Thoracic aorta (tissue), 2 donors: ENCODE measurements at regions not wholly inside any gene's neighbourhood (a gene's known extent, or its start where the extent isn't known, plus 50 kb on each side); places are given as distances from the start of the nearest gene placed in this dataset.

Experiments used
- ATAC-seq: fragments of 150-250 bp; one replicate; pipeline ENCODE4 v1.8.0; 2017; ENCODE audit warnings: low read depth; ENCODE audit not compliant: insufficient number of reproducible peaks, low FRiP score
- DNase-seq: peaks from one replicate; pipeline ENCODE4 v3.0.0-alpha.2; 2020; ENCODE audit warnings: low spot score
- H3K27ac ChIP-seq, 2 donors: fragments of 200-600 bp; sonication (generic); 1 replicate in 1 of 2; 2 replicates in 1 of 2; pipeline ENCODE4 v1.5.1; 2016; ENCODE audit warnings: mild to moderate bottlenecking in 2 of 2, moderate library complexity in 2 of 2
- H3K27me3 ChIP-seq: fragments of 200-600 bp; sonication (generic); replicated peaks from 2 replicates; pipeline ENCODE4 v1.6.0; 2016; ENCODE audit warnings: mild to moderate bottlenecking; ENCODE audit not compliant: insufficient read depth
- H3K36me3 ChIP-seq: fragments of 200-600 bp; sonication (generic); one replicate; pipeline ENCODE4 v1.5.1; 2016
- H3K4me1 ChIP-seq, 2 donors: fragments of 200-600 bp; sonication (generic); 1 replicate in 1 of 2; 2 replicates in 1 of 2; pipeline versions ENCODE4 v1.5.1 to v1.6.0; 2016; ENCODE audit warnings: low read depth in 2 of 2, mild to moderate bottlenecking in 1 of 2; ENCODE audit not compliant: control insufficient read depth in 1 of 2
- H3K4me3 ChIP-seq: fragments of 200-600 bp; sonication (generic); 2 replicates; pipeline ENCODE4 v1.5.1; 2016; ENCODE audit warnings: mild to moderate bottlenecking
- H3K9me3 ChIP-seq: fragments of 200-600 bp; sonication (generic); 2 replicates; pipeline ENCODE4 v1.5.1; 2016
- CTCF ChIP-seq: fragments of 200-600 bp; sonication (generic); IDR thresholded peaks from one replicate; pipeline ENCODE4 v1.5.1; 2019; ENCODE audit warnings: antibody characterized with exemption

GRCh38 chr20:11810311-11811083, 107.2 kb upstream of the BTBD3 start:
- Histone ChIP-seq H3K36me3 (no peaks in the 10 kb centered on the region), H3K27ac (no peak overlapping the region), H3K9me3 (no peaks in the 10 kb centered on the region), H3K27me3 (no peaks in the 10 kb centered on the region), H3K4me3 (no peak overlapping the region), H3K4me1 (peaks cover 0 to 10% of the 10 kb centered on the region in 2 donors)
- no peak for TF ChIP-seq CTCF
- no peak for DNase-seq
- ATAC-seq, result no peak

DNA sequence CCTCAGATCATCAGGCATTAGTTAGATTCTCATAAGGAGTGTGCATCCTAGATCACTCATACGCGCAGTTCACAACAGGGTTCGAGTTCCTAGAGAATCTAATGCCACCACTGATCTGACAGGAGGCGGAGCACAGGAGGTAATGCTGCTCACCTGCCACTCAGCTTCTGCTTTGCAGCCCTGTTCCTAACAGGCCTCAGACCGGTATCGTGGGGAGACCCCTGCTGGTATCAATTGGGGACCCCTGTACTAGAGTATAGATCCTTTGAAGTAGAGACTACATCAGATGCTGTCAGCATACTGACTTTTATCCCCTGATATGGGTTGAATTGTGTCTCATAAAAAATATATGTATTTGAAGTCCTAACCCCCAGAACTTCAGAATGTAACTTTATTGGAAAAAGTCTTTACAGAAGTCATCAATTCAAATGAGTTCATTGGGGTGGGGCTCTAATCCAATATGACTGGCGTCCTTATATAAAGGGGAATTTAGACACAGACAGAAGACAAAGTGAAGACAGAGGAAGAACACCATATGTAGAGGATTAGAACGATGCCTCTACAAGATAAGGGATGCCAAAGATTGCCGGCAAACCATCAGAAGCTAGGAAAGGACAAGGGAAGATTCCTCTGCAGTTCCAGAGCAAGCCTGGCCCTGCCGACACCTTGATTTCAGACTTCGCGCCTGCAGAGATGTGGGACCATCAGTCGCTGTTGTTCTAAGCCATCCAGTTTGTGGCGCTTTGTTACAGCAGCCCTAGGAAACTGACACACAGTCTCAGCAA, 104.4 kb upstream of the BTBD3 start:
- no peaks in the 10 kb centered on the region for H3K9me3 ChIP-seq
- no peaks in the 10 kb centered on the region for H3K4me1 ChIP-seq
- H3K27me3 ChIP-seq, result no peaks in the 10 kb centered on the region
- no peak for TF ChIP-seq CTCF
- H3K4me3 ChIP-seq, result no peak overlapping the region
- DNase-seq, result no peak
- ATAC-seq, result no peak
- no peaks in the 10 kb centered on the region for H3K36me3 ChIP-seq
- H3K27ac ChIP-seq, result no peak overlapping the region

- Histone ChIP-seq H3K9me3 (no peaks in the 10 kb centered on the region), H3K36me3 (no peaks in the 10 kb centered on the region), H3K4me1 (no peaks in the 10 kb centered on the region), H3K27me3 (no peaks in the 10 kb centered on the region), H3K4me3 (no peak overlapping the region), H3K27ac (no peak overlapping the region)
- ATAC-seq (no peak), DNase-seq (no peak)
- TF ChIP-seq CTCF, result no peak
These were observed 103.4 kb upstream of the BTBD3 start for GRCh38 chr20:11814267-11814666.

DNA sequence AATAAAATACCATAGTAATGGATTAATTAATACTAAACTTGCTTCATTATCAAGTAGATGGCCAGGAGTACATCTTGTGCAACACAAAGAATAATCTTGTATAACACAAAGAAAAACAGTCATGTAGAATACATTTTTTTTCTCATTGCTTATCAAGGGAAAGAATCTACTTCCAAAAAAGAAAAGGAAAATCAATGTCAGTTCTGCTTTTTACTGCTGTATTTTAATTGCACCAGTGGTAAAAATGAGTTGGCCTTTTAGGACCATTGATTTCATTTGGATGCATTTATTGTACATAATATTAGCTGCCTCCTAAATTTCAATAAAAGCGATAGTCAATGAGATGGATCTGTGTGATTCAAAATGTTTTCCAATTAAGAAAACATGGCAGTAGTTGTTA, 96.9 kb upstream of the BTBD3 start:
- DNase-seq (no peak), ATAC-seq (no peak)
- Histone ChIP-seq H3K4me3 (no peak overlapping the region), H3K4me1 (no peaks in the 10 kb centered on the region), H3K36me3 (no peaks in the 10 kb centered on the region), H3K27me3 (no peaks in the 10 kb centered on the region), H3K27ac (no peak overlapping the region), H3K9me3 (no peaks in the 10 kb centered on the region)
- no peak for TF ChIP-seq CTCF

DNA sequence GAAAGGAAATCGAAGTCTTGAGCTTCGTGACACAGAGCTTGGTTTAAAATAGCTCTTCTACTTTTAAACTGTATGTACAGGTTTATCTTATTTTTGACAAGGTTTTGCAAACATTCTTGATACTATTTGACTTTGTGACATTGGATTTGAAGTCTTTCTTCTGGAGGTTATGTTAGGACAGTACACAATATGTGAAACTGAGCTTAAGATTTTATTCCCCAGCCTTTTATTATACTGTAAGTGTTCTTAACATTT, 95.2 kb upstream of the BTBD3 start:
- Histone ChIP-seq H3K27ac (no peak overlapping the region), H3K4me3 (no peak overlapping the region), H3K36me3 (no peaks in the 10 kb centered on the region), H3K27me3 (no peaks in the 10 kb centered on the region), H3K9me3 (no peaks in the 10 kb centered on the region), H3K4me1 (no peaks in the 10 kb centered on the region)
- ATAC-seq, result no peak
- DNase-seq, result no peak
- no peak for TF ChIP-seq CTCF
